Activated CD4-positive, alpha-beta memory T cell treated with anti-CD3 and anti-CD28 coated beads for 36 hours (primary cell): ENCODE measurements at regions not wholly inside any gene's neighbourhood (a gene's known extent, or its start where the extent isn't known, plus 50 kb on each side); places are given as distances from the start of the nearest gene placed in this dataset.

ENCODE experiments used
- CTCF ChIA-PET: fragments of 350-600 bp; sonication (Branson Sonifier 250); formaldehyde crosslinking; loops from one replicate; lab custom pipeline; 2021; ENCODE audit warnings: antibody characterized with exemption, inconsistent platforms; lab: Charles Lee
- POLR2A ChIA-PET: fragments of 350-600 bp; sonication (Branson Sonifier 250); formaldehyde crosslinking; loops from one replicate; lab custom pipeline; 2021; ENCODE audit warnings: antibody characterized with exemption; lab: Charles Lee
- DNase-seq: peaks from one replicate; pipeline ENCODE4 v3.0.0-alpha.2; 2020
- H3K27ac Mint-ChIP-seq: one replicate; pipeline ENCODE4 v1.8.0; 2021; ENCODE audit warnings: mixed read lengths
- H3K27me3 Mint-ChIP-seq: one replicate; pipeline ENCODE4 v1.8.0; 2021; ENCODE audit warnings: mixed read lengths
- H3K36me3 Mint-ChIP-seq: one replicate; pipeline ENCODE4 v1.8.0; 2021; ENCODE audit warnings: mixed read lengths
- H3K4me1 Mint-ChIP-seq: one replicate; pipeline ENCODE4 v1.8.0; 2021; ENCODE audit warnings: low read depth, mixed read lengths
- H3K4me3 Mint-ChIP-seq: one replicate; pipeline ENCODE4 v1.8.0; 2021; ENCODE audit warnings: mild to moderate bottlenecking, mixed read lengths
- H3K9me3 Mint-ChIP-seq: one replicate; pipeline ENCODE4 v1.8.0; 2021; ENCODE audit warnings: mixed read lengths
- intact Hi-C: fragments of 100-400 bp; cut with micrococcal nuclease; formaldehyde crosslinking; loops from one replicate; pipeline ENCODE4 v1.15.1; 2023

DNA sequence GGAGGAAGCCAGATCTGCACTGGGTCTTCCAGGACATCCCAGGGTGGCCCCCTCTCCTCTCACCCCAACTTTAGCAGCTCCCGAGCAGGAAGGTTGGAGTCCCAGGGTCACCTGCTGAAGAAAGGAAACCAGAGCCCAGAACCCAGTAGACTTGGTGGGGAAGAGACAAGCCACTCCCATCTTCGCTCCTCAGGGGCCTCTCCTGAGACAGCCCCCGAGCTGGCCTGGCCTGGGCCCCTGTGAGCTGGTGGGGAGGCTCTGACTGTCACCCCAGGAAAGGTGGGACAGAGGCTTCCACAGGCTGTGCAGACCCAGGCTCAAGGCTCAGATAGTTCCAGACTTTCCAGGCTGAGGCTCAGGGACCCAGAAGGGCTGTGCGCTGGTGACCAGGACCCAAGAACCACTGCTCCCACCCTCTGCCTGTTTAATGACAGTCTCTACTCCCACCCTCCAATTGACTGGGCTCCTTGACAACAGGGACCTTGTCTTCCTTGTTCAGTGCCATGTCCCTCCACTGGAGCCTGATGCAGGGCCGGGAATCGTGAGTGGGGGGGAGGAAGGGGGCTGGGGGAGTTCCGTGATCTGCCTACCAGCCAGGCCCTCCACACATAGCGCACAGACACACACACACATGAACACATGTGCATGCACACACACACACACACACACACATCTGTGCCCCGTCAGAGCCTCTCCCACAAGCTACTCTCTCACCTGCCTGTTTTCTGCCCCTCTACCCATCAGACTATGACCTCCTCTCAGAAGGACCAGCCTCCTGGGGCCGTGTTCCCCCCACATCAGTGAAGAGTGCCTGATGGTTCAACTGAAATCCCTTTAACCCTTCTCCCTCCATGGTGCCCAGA, 401.2 kb downstream of the MATN1 start:
- DNase-seq, result no peak
- H3K4me3 Mint-ChIP-seq, result no peak overlapping the region
- ChIA-PET POLR2A (no interaction called here), CTCF (no interaction called here)
- intact Hi-C loops, result no loop called here
- no peak overlapping the region for H3K27ac Mint-ChIP-seq
- H3K4me1 Mint-ChIP-seq, result no peaks in the 10 kb centered on the region
- no peaks in the 10 kb centered on the region for H3K9me3 Mint-ChIP-seq
- no peaks in the 10 kb centered on the region for H3K36me3 Mint-ChIP-seq
- H3K27me3 Mint-ChIP-seq, result peaks cover 7% of the 10 kb centered on the region

DNA sequence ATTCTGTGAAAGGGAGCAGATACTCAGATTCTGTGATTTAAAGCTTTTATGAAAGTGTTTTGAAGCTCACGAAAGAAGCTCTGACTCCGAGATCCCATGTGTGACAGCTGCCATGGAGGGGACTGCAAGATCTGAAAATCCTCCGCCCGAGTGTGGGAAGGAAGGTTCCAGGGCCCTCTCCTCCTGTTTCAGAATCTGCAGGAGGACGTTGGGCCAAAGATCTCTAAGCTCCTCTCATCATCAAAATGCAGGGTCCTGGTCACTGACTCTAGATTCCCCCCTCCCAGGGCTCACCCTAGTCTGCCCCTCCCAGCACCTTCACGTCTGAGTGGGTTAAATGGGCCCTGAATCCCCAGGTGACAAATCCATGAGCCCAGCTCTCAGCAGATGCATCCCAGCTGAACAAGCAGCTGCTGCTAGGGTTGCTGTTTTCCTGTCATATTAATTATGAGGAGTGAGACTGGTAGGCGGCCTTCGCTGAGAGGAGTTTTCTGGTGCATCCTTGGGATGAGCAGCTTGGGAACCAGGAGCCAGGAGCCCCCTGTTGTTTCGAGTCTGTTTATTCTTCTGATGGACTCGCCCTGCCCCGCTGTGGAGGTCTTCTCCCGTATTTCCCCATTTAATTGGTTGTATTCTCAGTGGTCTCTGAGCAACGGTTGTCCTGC, 402.0 kb downstream of the MATN1 start:
- no peak overlapping the region for H3K4me3 Mint-ChIP-seq
- no peaks in the 10 kb centered on the region for H3K9me3 Mint-ChIP-seq
- no peaks in the 10 kb centered on the region for H3K36me3 Mint-ChIP-seq
- intact Hi-C loops, result no loop called here
- DNase-seq, result no peak
- no peaks in the 10 kb centered on the region for H3K4me1 Mint-ChIP-seq
- no peak overlapping the region for H3K27ac Mint-ChIP-seq
- ChIA-PET CTCF (no interaction called here), POLR2A (no interaction called here)
- peaks cover 7% of the 10 kb centered on the region for H3K27me3 Mint-ChIP-seq

DNA sequence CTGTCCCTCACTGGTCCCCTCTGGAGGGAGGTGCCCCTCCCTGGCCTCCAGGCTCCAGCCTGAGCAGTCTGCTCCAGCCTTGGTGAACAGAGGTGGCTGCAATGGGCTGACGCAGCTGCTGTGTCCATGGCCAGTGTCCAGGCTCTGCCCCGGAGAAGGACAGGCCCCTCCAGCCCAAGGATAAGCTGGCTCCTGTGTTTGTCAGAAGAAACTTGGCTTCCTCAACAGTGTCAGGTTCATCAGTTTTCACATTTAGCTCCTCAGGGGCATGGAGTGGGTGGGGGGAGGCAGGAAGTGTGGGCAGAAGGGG, 402.8 kb downstream of the MATN1 start:
- no peaks in the 10 kb centered on the region for H3K36me3 Mint-ChIP-seq
- peaks cover 8% of the 10 kb centered on the region for H3K27me3 Mint-ChIP-seq
- no peak for DNase-seq
- H3K9me3 Mint-ChIP-seq, result no peaks in the 10 kb centered on the region
- H3K27ac Mint-ChIP-seq, result no peak overlapping the region
- no peaks in the 10 kb centered on the region for H3K4me1 Mint-ChIP-seq
- POLR2A ChIA-PET, result no interaction called here
- no peak overlapping the region for H3K4me3 Mint-ChIP-seq
- CTCF ChIA-PET, result interaction anchor here (0.6 kb wide), 1 partner anchor 29 kb away, joined by 3 read pairs; no protein-coding TSS in a partner anchor
- intact Hi-C loops, result no loop called here

DNA sequence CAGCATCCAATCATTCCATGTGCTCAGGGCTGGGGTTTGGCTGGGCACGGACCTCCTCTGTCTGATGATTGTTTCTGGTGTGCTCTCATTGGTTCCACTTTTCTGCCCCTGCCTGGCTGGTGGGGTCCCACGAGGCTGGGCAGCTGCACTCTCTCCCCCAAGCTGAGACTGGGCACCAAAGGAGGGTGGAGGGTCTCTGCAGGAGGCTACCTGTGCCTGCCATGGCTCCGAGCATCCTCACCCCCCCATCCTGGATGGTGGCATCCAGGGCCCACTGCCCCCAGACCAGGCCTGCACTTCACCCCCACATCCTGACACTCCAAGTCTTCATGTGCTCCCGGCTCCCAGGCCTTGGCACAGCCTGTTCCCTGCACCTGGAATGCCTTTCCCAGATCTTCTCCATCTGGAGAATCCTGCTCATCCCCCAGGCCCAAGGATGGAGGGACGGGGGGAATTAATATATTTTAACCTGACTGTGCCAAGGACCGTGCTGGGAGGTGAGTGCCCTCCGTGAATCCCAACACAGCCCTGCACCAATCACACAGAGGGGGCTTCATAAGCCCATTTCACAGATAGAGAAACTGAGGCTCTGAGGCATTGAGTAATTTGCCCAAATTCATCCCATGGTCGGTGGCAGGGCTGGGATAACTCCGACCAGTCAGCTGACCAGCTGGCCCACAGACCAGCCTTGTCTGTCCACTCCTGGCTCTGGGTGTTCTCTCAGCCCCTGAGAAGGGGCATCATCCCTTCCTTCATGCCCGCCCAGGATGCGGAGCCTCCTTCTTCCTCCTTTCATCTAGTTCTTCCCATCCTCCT, 403.4 kb downstream of the MATN1 start:
- H3K9me3 Mint-ChIP-seq, result no peaks in the 10 kb centered on the region
- H3K36me3 Mint-ChIP-seq, result no peaks in the 10 kb centered on the region
- ChIA-PET POLR2A (no interaction called here), CTCF (interaction anchor here (0.6 kb wide), 1 partner anchor 29 kb away, joined by 3 read pairs; no protein-coding TSS in a partner anchor)
- peaks cover 10% of the 10 kb centered on the region for H3K27me3 Mint-ChIP-seq
- intact Hi-C loops, result no loop called here
- H3K4me3 Mint-ChIP-seq, result no peak overlapping the region
- no peak overlapping the region for H3K27ac Mint-ChIP-seq
- no peak for DNase-seq
- no peaks in the 10 kb centered on the region for H3K4me1 Mint-ChIP-seq

DNA sequence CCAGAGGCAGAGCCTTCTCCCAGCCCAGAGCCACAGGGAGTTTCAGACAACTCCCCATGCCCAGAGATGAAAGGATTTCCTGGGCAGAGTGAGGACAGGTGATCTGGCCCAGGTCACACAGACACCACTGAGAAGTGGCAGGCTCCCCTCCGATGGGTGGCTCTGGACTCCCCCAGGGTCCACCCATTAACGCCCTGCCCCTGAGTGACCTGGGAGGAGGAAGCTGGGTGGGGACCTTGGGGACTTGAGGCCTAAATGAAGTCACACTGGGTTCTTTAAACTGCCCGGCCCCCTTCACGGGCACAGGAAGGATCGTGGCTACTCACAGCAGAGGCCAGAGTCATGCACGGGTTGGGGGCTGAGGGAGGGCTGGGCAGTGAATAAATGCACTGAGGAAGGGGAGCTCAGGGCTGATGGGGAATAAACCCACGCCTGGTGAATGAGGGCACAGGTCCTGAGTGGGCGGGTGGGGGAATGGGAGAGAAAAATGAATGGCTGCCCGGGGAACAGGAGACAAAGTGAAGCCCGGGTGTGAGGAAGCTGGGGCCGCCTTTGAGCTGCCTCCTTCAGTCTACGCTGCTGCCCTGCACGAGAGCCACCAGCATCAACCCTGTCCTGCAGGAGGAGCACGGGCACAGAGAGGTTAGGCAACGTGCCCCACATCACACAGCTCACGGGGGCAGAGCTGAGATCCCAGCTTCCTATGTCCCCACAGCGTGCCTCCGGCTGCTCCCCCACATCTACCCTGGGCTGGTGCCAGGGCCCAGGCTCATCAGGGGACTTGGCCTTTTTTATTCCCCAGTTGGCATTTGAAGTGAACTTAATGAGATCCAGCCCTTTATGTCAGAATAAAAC, 404.3 kb downstream of the MATN1 start:
- H3K36me3 Mint-ChIP-seq, result no peaks in the 10 kb centered on the region
- H3K27me3 Mint-ChIP-seq, result peaks cover 14% of the 10 kb centered on the region
- POLR2A ChIA-PET, result no interaction called here
- CTCF ChIA-PET, result no interaction called here
- no peak overlapping the region for H3K27ac Mint-ChIP-seq
- no peaks in the 10 kb centered on the region for H3K4me1 Mint-ChIP-seq
- no peaks in the 10 kb centered on the region for H3K9me3 Mint-ChIP-seq
- no peak overlapping the region for H3K4me3 Mint-ChIP-seq
- intact Hi-C loops, result no loop called here
- no peak for DNase-seq

DNA sequence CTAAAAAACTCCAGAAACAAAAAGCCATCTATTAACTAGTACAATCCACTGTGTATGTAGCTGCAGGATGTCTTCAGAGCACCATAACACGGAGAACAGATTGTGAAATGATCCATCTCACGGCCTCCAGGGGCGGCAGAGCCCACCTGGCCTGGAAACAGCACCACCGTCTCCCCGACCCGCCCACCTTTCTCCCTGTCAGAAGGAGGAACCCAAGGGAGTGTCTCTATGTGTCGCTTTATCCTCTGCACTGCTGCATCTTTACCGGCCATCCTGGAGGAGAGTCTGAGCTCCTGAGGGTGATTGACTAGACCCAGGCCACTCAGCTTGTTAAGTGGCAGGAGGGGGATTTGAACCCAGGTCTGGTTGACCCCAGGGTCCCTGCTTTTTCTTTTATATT, 405.0 kb downstream of the MATN1 start:
- no peaks in the 10 kb centered on the region for H3K9me3 Mint-ChIP-seq

DNA sequence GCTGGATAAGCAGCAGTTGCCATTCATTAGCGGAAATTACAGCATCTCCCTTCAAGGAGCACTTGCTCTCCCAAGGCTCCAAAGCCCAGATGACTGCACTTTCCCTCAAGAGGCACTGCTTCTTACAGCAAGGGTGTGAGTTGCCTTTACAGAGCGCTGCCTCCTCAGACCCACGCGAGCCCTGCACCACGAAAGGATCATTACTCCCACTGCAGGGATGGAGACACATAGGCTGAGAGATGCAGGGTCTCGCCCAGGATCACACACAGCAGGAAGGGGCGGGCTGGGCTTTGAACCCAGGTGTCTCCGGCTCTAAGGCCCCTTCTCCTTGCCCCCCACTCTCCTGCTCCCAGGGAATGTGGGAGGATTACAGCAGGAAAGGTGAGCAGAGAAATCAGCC, 405.5 kb downstream of the MATN1 start:
- intact Hi-C loops, result no loop called here
- Mint-ChIP-seq H3K4me1 (no peaks in the 10 kb centered on the region), H3K27me3 (peaks cover 8% of the 10 kb centered on the region), H3K36me3 (no peaks in the 10 kb centered on the region), H3K4me3 (no peak overlapping the region), H3K27ac (no peak overlapping the region), H3K9me3 (no peaks in the 10 kb centered on the region)
- ChIA-PET POLR2A (no interaction called here), CTCF (no interaction called here)
- DNase-seq, result no peak

More for the DNA sequence above, 405.0 kb downstream of the MATN1 start:
- no peaks in the 10 kb centered on the region for H3K4me1 Mint-ChIP-seq
- no peak overlapping the region for H3K27ac Mint-ChIP-seq
- ChIA-PET CTCF (no interaction called here), POLR2A (no interaction called here)
- peaks cover 13% of the 10 kb centered on the region for H3K27me3 Mint-ChIP-seq
- no peak overlapping the region for H3K4me3 Mint-ChIP-seq
- no peak for DNase-seq
- intact Hi-C loops, result no loop called here
- no peaks in the 10 kb centered on the region for H3K36me3 Mint-ChIP-seq

DNA sequence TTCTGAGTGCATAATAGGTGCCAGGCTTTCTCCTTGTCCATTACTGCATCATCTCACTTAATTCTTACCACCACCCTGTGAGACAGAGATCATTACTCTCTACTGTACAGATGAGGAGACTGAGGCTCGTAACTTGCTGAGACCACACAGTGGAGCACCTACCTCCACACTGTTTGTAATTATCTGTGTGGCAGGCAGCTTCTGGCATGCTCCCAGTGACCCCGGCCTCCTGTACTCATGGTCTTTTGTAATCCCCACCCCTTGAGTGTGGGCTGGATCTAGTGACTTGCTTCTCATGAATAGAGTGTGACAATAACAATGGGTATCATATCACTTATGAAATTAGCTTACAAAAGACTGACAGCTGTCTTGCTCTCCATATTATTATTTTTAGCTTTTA, 407.3 kb downstream of the MATN1 start:
- intact Hi-C loops, result no loop called here
- Mint-ChIP-seq H3K9me3 (no peaks in the 10 kb centered on the region), H3K4me1 (no peaks in the 10 kb centered on the region), H3K36me3 (no peaks in the 10 kb centered on the region), H3K27me3 (peaks cover 12% of the 10 kb centered on the region), H3K27ac (no peak overlapping the region), H3K4me3 (no peak overlapping the region)
- ChIA-PET CTCF (interaction anchor here (0.5 kb wide), 1 partner anchor 703 kb away, joined by 3 read pairs; no protein-coding TSS in a partner anchor), POLR2A (no interaction called here)
- no peak for DNase-seq

DNA sequence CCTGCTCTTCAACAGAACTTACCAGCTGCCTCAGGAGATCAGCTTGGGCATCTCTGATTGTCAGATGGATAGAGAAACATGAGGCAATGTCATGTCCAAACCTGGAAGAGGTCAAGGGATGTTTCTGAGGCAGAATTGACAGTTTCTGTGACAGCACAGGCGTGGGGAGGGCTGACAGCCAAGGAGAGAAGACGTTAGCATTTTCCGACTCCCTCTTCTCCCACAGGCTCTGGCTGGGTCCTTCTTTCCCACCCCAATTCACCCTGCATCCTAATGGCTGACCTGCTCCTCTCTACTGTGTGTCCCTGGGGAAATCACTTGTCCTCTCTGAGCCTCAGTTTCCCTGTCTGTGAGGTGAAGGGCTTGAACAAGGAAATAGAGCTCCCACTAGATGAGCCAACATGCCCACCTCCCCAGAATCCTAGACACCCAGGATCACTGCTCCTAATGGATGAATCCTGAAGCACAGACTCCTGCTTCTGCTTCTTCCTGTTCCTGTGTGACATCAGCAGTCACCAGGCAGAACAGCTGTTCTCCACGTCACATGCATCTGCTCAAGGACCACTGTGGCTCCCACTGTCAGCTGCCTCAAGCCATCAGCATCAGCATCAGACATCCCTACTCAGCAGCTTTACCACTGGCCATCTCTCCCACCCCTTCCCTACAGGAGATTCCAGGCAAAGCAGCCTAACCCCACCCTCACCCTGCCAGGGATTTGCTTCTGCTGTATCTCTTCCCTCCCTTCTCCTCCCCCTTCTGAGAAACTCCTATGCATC, 408.0 kb downstream of the MATN1 start:
- DNase-seq, result no peak
- ChIA-PET CTCF (interaction anchor here (0.5 kb wide), 1 partner anchor 702 kb away, joined by 3 read pairs; no protein-coding TSS in a partner anchor), POLR2A (no interaction called here)
- Mint-ChIP-seq H3K4me1 (no peaks in the 10 kb centered on the region), H3K9me3 (no peaks in the 10 kb centered on the region), H3K27ac (no peak overlapping the region), H3K27me3 (peaks cover 15% of the 10 kb centered on the region), H3K4me3 (no peak overlapping the region), H3K36me3 (no peaks in the 10 kb centered on the region)
- intact Hi-C loops, result no loop called here

DNA sequence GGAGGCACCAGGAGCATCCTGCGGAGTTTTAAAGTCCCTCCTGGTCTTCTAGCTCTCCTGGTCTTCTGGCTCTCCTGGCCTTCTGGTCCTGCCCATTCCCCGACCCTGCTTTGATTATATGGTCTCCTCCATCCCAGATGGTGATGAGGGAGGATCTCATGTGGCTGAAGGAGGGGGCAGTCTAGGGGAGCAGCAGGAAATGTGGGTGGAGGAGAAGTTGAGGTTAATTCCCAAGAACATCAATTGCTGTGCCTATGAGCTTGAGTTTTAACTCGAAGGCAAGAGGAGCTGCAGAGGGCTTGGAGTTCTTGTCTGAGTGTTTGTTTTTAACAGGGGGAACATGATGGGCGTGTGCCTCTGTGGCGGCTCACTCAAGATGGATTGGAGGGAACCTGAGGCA, 408.8 kb downstream of the MATN1 start:
- H3K36me3 Mint-ChIP-seq, result no peaks in the 10 kb centered on the region
- no peak overlapping the region for H3K4me3 Mint-ChIP-seq
- no peaks in the 10 kb centered on the region for H3K9me3 Mint-ChIP-seq
- no peaks in the 10 kb centered on the region for H3K4me1 Mint-ChIP-seq
- peaks cover 14% of the 10 kb centered on the region for H3K27me3 Mint-ChIP-seq
- POLR2A ChIA-PET, result no interaction called here
- no peak for DNase-seq
- intact Hi-C loops, result no loop called here
- CTCF ChIA-PET, result interaction anchor here (0.7 kb wide), 1 partner anchor 27 kb away, joined by 4 read pairs; no protein-coding TSS in a partner anchor
- no peak overlapping the region for H3K27ac Mint-ChIP-seq

DNA sequence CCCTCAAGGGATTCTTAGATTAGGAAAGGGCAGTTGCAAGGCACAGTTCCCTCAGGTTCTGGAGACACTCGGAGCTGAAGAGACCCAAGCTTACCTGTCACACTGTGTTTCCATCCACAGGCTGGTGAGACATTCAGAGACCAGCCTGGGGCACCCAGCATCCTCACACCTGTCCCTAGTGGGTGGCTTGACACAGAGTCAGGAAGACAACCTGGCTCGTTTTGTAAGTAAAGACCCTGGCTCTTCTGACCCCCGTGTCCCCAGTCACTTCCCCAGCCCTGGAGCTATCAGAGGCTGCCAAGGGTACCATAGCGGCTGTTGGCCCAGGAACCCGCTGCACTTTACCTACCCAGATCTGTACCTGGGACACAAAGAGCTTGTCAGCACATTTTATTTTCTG, 409.8 kb downstream of the MATN1 start:
- H3K4me1 Mint-ChIP-seq, result no peaks in the 10 kb centered on the region
- intact Hi-C loops, result no loop called here
- no peak for DNase-seq
- CTCF ChIA-PET, result no interaction called here
- no peak overlapping the region for H3K27ac Mint-ChIP-seq
- H3K4me3 Mint-ChIP-seq, result no peak overlapping the region
- POLR2A ChIA-PET, result no interaction called here
- peaks cover 14% of the 10 kb centered on the region for H3K27me3 Mint-ChIP-seq
- no peaks in the 10 kb centered on the region for H3K36me3 Mint-ChIP-seq
- H3K9me3 Mint-ChIP-seq, result no peaks in the 10 kb centered on the region
